GM21390 (cell line): ENCODE measurements at regions not wholly inside any gene's neighbourhood (a gene's known extent, or its start where the extent isn't known, plus 50 kb on each side); places are given as distances from the start of the nearest gene placed in this dataset.
"Not testable (repeated sequence)": the region's sequence is repeated elsewhere in the genome, so short reads cannot be mapped to it uniquely, and the experiment has no call there.

Experiments used
- ATAC-seq: cut with Tn5 transposase; IDR thresholded peaks from one replicate; pipeline ENCODE4 v1.9.1; 2021; ENCODE audit not compliant: unreplicated experiment

DNA sequence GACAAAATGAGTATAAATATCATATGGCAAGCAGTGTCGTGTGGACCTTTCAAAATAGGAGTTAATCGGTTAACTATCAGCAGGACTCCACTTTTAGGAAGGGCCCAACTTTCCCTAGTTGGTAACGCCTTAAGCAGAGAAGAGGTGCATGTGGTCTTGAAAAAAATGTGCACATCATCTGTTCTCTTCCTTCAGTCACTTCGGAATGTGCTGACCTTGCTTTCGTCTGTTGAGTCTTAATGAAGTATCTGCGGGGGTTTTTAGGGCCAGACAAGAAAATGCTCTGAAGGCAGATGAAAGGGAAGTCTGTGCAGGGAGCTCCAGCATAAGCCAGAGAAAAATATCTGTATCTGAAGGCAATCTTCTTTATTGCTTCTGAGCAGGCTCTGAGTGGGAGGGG is 185.2 kb downstream of the AEBP2 start:
- no peak for ATAC-seq

DNA sequence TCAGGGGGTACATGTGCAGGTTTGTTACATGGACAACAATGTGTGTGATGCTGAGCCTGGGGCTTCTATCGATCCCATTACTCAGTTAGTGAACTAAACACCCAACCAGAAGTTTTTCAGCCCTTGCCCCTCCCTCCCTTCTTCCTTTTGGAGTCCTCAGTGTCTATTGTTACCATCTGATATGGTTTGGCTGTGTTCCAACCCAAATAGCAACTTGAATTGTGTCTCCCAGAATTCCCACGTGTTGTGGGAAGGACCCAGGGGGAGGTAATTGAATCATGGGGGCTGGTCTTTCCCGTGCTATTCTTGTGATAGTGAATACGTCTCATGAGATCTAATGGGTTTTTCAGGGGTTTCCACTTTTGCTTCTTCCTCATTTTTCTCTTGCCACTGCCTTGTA is 186.3 kb downstream of the AEBP2 start:
- ATAC-seq, result not testable (repeated sequence)

DNA sequence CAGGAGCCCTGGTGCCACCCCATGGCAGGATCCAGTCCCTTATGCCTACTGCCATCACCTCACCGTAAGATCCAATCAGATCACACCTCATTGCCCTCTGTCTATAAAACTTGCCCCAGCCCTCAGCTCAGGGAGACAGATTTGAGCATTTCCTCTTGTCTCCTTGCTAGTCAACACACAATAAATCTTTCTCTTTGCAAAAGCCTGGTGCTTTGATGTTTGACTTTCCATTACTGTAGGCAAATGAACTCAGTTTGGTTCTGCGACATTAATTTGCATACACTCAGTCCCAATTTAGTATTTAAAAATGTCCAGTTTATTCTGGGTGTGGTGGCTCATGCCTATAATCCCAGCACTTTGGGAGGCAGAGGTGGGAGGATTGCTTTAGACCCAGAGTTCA is 188.4 kb downstream of the AEBP2 start:
- ATAC-seq, result no peak

DNA sequence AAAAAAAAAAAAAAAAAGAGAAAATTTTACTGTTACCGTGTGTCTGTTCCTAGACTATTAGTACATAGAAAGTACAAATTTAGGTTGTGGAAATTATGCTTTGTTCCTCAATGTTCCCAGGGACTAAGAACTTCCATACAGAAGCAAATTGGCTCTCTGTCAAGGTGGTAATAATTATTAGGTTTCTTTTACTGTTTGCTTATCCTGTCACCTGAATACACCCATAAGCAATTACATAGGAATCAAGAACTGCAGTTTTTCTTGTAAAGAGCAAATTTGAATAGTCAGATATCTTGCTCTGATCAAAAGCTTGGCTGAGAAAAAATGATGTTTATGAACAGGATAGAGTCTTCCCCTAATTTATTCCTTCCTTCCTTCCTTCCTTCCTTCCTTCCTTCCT is 191.2 kb downstream of the AEBP2 start:
- ATAC-seq, result no peak

DNA sequence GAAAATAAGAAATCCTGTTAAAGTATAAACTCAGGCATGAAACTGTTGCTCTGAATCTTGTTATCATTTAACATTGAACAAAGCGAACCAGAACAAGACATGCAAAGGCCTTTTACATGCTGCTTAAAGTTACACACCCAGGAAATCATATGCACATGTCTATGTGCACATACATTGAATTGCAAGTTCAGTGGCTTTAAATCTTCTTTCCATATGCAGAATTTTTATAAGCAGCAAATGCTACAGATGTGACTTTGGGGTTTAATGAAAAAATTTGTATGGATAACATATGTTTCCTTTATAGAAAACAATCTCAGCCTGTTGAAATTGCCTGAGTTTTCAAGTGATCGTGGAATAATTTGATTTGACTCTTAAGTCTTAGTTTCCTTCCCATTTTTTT is 193.9 kb downstream of the AEBP2 start:
- ATAC-seq, result no peak

DNA sequence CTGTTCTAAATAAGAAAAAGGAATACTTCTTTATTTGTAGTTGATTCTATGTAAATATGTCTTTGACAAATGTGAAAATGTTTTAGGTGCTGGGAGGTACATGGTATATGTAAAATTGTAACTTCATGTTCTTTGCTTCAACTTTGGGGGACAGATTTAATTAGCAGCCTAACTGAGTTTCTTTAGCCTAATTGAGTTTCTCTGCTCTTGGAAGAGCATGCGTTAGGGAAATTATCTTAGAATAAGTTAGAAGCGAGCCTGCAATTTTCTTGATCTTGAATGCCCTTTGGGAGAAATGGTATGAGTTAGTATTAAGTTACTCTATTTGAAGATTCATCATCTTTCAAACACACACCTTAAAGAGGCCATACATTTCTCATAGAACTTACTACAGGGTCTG is 194.3 kb downstream of the AEBP2 start:
- no peak for ATAC-seq

DNA sequence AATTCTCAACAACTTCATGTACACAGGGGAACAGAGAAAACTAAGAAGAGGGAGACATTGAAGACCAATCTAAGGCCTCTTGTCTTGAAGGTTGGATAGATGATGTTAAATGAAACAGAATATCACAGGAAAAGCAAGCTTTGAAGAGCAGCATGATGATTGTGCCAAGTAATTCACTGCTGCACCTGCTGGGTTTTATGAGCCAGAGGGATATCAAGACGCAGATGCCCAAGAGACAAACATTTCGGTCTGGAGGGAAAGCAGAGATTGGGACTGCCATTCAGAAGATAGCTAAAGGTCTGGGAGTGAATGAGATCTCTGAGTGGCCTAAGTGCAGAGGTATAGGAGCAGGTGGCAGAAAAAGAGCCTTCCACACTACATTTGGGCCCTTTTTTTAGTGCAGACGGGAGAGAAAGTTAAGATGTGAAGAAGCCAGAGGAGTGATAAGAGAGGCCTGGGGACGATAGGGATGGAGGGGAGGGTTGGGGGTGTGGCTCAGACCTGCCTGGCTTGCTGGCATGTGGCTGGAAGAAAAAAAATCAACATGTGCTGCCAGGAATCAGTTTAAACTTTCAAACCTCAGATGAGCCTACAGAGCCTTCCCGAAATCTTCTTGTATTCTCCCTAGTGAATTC is 200.6 kb downstream of the AEBP2 start:
- no peak for ATAC-seq

DNA sequence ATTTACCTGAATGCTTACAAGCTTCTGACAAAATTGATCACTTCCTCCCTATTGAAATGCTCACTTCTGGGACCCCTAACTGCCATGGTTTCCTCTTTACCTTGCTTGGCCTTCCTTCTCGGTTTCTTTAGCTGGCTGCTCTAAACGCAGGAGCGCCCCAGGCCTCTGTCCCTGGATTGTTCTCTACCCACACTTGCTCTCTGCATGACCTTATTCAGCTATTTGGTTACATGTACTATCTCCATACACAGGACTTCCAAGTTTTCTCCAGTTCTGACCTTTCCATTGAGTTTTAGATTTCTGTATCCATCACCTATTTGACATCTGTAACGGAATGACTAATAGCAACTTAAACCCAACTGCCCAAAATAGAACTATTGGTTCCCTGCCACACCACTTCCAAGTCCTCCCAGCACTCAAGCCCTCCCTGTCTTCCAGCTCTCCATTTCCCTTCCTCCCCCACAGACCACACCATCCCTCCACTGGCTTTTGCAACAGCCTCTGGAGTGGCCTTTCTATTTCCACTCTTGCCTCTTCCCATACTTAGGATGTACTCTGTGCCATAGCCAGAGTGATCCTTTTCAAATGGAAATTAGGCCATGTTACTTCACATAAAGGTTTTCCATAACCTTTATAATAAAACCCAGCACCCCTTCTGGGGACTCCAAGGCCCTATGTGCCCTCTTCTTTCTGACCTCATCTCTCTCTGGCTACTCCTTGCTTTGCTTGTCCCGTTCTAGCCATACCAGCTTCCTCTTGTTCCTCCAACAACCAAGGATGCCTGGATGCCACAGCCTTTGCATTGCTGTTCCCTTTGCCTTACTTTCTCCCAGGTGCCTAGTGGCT is 202.2 kb downstream of the AEBP2 start:
- no peak for ATAC-seq

DNA sequence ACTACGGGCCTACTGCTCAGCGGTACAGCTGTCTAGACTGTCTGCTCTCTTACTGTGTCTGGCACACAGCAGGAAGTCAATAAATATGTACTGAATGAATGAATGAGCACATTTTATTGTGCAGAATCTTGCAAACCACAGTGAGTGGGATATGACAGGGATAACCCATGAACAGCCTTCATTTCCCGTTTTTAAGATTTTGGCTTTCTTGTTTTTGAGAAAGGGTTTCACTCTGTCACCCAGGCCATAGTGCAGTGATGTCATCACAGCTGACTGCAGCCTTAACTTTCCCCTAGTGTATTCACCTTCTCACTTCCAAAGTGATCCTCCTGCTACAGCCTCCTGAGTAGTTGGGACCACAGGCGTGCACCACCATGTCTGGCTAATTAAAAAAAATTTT is 203.1 kb downstream of the AEBP2 start:
- ATAC-seq, result no peak

DNA sequence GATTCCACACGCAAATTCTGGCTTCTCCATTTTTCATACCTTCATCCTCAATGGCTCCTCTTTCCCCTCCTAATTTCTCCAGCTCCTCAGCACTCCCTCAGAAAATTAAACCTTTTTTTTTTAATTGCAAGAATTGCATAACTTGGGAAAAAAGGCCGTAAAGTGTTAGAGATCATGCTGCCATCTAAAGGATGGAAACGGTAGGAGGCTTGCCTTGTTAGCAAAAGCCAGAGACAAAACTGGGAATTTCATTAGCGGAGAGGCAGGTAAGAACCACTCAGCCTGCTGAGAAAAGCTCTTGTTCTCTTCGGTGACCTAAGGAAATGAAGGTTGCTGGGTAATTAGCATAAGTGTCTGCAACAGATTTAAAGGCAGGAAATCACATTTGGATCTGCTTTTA is 204.3 kb downstream of the AEBP2 start:
- no peak for ATAC-seq

DNA sequence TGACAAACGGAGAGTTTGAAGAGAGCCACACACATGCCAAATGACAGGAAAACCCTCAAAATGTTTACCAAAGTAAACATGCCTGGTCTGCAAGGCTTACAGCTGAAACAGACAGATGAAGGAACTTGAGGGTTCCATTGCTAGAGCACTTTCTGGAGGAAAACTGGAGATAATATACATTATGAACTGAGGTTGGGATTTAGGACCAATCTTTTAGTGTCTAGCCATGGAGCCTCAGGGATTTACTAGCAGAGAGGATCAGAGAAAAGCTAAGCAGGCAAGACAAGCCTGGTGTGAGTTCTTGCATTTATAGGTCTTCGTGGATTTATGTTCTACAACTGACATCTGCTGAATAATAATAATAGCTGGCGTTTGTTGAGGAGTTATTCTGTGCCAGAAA is 205.3 kb downstream of the AEBP2 start:
- ATAC-seq, result no peak

DNA sequence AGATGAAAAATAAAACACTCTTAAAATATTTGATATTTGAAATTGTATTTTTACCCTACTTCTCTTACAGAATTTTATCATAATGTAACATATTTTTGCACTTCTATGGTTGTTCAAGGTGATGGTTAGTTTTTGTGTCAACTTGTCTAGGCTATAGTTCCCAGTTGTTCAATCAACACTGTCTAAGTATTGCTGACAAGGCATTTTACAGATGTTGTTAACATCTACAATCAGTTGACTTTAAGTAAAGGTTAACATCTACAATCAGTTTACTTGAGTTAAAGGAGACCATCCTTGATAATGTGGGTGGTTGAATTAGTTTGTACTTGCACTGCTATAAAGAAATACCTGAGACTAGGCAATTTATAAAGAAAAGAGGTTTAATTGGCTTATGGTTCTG is 206.5 kb downstream of the AEBP2 start:
- ATAC-seq, result no peak

DNA sequence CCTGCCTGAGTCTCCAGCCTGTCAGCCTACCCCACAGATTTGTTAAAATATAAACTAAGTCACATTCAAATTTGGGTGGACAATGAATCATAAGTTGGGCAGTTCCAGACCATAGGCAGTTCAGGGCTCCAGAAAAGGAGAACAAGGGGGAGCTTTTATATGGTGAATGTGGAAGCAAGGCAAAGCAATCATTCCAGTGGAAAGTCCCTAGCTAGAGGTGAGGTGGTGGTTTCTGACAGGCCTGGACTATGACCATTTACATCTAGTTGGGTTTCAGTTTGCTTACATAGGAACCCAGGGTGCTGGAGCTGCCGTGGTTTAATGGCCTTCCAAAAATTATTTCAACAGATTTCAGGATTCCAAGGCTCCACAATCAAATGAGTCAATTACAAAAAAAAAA is 207.3 kb downstream of the AEBP2 start:
- no peak for ATAC-seq

DNA sequence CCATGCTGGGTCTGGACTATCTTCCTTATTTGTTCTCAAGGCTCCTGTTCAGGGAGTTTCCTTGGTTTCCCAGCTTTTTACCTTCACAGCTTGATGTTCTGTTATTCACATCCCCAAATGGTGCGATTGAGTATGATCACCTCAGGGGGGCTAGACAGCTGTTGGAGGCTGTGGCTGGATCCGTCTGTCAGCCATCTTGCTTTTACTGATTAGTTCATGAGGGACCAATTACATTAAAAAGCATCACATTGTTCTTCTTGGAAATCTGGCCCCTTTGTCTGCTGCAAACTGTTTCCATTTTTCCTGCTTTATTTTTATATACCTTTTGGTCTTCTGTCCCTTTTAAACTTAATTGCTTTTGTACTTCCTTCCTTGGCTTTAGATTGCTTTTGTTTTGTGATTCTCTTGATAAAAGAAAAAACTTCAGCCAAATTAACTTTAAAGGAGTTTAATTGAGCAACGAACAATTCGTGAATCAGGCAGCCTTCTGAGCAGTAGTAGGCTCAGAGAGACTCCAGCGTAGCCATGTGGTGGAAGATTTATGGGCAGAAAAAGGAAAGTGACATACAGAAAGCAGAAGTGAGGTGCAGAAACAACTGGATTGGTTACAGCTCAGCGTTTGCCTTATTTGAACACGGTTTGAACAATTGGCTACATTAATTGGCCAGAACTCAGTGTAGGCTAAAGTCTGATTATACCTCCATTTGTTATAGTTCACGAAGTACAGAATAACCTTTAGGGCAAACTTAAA is 208.7 kb downstream of the AEBP2 start:
- no peak for ATAC-seq

DNA sequence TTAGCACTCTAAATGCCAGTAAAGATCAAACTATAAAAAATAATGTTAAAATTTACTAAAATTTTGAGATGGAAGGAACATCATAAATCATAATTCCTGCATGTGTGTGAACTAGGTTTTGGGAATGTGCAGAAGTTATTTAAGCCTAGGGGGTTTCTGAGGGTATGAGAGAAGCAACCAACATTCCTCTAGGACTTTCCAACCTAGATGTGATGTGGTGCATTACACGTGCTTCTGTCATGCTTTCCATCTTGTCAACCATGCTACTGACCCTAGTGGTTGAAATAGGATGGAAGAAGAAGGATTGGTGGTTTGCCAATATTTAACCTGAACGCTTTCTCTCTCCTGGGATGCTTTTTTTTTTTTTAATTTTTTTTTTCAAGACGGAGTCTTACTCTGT is 209.3 kb downstream of the AEBP2 start:
- no peak for ATAC-seq

DNA sequence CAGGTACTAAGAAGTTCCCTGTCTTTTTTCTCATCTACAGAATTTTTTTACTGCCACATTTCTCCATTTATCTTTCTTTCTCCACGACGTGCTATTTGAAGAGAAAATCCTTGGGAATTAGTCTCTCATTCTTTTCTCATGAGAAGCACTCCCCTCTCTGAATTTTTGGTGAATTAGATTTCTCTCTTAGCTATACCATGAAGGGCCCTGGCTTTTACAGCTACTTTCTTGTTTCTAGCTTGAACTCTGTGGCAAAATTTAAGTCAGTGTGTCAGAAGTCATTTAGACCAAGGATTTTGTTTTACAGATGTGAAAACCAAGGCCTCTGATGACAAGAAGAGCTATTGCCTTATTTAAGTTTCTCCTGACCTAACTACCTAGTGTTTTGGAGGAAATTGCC is 213.1 kb downstream of the AEBP2 start:
- no peak for ATAC-seq

DNA sequence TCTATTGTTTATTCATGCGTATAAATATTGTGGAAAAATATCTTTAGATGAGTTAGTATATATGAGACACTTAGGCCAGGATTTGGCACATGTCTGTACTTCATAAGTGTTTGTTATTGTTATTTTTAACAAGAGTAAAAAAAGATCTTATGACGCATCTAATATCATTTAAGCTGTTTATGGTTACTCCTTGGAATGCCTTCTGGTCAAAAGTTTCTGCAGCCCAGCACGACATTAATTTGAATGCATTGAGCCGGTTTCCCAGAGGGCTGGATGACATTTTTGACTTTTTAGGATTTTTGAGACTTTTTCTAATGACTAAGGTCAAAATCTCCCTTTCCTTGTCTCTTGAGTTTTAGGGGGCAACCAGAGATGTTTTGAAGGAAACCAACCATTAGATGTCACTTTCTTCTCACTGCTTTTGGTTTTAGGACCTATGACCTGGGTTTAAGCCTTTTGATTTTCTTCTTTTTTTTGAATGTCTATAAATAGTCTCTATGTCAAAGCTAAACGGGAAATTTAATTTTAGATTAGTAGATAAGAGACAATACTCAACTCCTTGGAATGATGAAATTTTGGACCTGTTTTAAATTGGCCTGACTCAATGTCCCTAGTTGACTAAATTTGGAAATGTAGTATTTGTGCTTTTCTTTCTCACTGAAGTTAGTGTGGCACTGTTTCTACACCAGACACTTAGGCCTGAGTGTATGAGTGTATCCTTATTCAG is 215.5 kb downstream of the AEBP2 start:
- no peak for ATAC-seq

DNA sequence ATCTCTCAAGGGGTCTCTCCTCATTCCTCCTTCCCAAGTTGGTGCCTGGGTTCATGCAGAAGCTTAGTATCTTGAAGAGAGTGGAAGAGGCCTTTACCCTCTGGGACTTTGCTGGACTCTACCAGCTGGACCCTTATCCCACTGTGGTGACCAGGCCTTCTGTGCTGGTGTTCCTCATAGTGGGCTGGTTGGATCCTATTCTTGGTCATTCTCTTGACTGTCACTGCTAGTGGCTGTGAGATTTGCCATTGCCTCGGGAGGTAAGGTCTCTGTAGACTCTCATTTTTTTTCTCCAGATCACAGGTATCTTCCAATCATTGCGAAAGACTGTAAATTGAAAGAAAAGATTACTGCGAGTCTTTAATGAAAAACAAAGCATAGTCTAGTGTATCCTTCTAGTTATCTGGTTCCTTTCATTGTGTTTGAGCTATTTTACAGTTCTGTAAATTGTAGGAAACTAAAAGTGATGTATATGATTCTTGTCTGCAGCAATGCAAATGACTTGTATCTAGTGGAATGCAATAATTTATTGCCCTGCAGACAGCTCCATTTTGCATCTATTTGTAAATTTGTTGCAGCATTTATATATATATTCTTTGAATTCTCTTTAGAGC is 217.9 kb downstream of the AEBP2 start:
- no peak for ATAC-seq

DNA sequence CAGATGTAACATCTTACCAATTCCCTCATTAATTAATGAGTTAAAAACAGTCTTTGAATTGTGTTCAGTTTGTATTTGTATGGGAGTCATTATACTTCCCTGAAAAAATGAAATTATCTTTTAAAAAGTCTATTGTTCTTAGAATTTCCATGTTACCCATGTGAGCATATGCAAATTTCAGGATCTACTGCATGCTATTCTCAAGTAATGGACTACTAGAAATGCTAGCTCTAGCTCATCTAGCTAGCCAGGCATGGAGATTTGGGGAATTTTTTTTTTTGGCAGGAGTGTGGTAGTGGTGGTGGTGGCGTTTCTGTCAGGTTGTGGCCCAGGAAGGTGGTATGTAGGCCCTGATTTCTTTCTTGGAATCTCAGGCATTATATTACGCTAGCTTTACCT is 218.4 kb downstream of the AEBP2 start:
- no peak for ATAC-seq

DNA sequence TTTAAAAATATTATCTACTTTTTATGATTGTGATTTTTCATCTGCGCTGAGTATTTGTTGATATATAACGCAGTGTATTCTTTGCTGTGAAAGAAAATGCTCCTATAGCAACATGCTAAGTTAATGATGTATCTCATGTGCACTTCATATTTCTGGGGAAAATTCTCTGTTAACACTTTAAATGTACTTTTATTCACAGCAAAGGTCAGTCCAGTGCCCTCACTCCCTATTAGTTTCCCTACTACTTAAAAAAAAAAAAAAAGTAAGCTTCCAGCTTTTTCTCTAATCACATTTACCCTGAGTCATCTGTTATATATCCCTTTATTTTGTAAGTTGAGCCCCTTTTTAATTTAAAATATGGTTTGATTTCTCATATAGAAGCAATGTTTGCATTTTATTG is 219.8 kb downstream of the AEBP2 start:
- no peak for ATAC-seq

DNA sequence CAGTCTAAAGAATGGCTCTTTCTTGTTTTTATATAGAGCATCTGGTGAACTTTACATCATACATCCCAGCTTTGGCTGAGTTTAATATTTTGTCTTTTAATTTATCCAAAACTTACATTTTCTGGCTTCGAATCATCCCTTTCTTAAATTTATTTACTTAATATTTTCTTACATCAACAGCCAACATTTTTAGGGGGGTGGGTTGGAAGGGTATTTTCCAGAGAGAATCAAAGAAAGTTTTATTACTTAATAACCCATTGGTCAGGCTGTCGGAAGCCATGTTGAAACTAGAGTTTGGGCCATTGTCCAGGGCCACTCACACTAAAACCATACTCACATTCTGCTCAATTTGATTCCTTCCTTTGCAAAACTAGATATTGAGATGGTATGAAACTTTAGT is 220.2 kb downstream of the AEBP2 start:
- ATAC-seq, result no peak
